Uterus (tissue), 2 donors: ENCODE measurements at regions not wholly inside any gene's neighbourhood (a gene's known extent, or its start where the extent isn't known, plus 50 kb on each side); places are given as distances from the start of the nearest gene placed in this dataset.

Source experiments
- CTCF ChIP-seq, 4 experiments: fragments of 200-600 bp in 2 of 4; fragments of 450-650 bp in 2 of 4; sonication (generic) in 2 of 4; IDR thresholded peaks; one replicate each; pipeline ENCODE4 v1.5.1; 2016 to 2019; ENCODE audit warnings: antibody characterized with exemption in 4 of 4, mild to moderate bottlenecking in 2 of 4, moderate library complexity in 1 of 4
- POLR2A ChIP-seq, 2 donors: fragments of 450-650 bp; IDR thresholded peaks; one replicate each; pipeline ENCODE4 v1.6.1; 2016; ENCODE audit warnings: antibody characterized with exemption in 2 of 2, mild to moderate bottlenecking in 1 of 2, moderate library complexity in 1 of 2

- TF ChIP-seq CTCF (IDR thresholded peaks at IDR 0.05), result no peak
- no peak for TF ChIP-seq POLR2A (IDR thresholded peaks at IDR 0.05)
These were observed 149.6 kb upstream of the SH3BP4 start for GRCh38 chr2:234802071-234802844.
